SHP77 treated with DMSO at 0.1 percent for 48 hours (cell line): ENCODE measurements at regions not wholly inside any gene's neighbourhood (a gene's known extent, or its start where the extent isn't known, plus 50 kb on each side); places are given as distances from the start of the nearest gene placed in this dataset.
"Not testable (repeated sequence)": the region's sequence is repeated elsewhere in the genome, so short reads cannot be mapped to it uniquely, and the experiment has no call there.

Experiments
- DNase-seq: peaks from one replicate; lab custom pipeline; 2025; lab: John Stamatoyannopoulos, UW

GRCh38 chr11:130550984-130551383 is 102.5 kb downstream of the ADAMTS15 start:
- DNase-seq, result no peak

GRCh38 chr11:130551388-130551787 is 102.9 kb downstream of the ADAMTS15 start:
- no peak for DNase-seq

- DNase-seq, result no peak
Measured at GRCh38 chr11:130553306-130553705, 104.9 kb downstream of the ADAMTS15 start.

- DNase-seq, result no peak
Measured at GRCh38 chr11:130554241-130555055, 106.0 kb downstream of the ADAMTS15 start.

- no peak for DNase-seq
Measured at GRCh38 chr11:130555251-130555841, 106.9 kb downstream of the ADAMTS15 start.

GRCh38 chr11:130560000-130560780 is 111.7 kb downstream of the ADAMTS15 start:
- no peak for DNase-seq

GRCh38 chr11:130560781-130561109 is 112.3 kb downstream of the ADAMTS15 start:
- no peak for DNase-seq

GRCh38 chr11:130561441-130561881 is 113.0 kb downstream of the ADAMTS15 start:
- DNase-seq, result no peak

GRCh38 chr11:130562549-130562948 is 114.1 kb downstream of the ADAMTS15 start:
- DNase-seq, result no peak

GRCh38 chr11:130566360-130566759 is 117.9 kb downstream of the ADAMTS15 start:
- not testable (repeated sequence) for DNase-seq

- no peak for DNase-seq
Measured at GRCh38 chr11:130571519-130571918, 123.1 kb downstream of the ADAMTS15 start.

GRCh38 chr11:130571947-130572584 is 123.6 kb downstream of the ADAMTS15 start:
- no peak for DNase-seq

- DNase-seq, result no peak
Measured at GRCh38 chr11:130573767-130574166, 125.3 kb downstream of the ADAMTS15 start.

- DNase-seq, result no peak
Measured at GRCh38 chr11:130574740-130575139, 126.3 kb downstream of the ADAMTS15 start.

GRCh38 chr11:130576146-130576545 is 127.7 kb downstream of the ADAMTS15 start:
- no peak for DNase-seq

GRCh38 chr11:130578738-130579368 is 130.4 kb downstream of the ADAMTS15 start:
- no peak for DNase-seq

- DNase-seq, result no peak
Measured at GRCh38 chr11:130580372-130580771, 131.9 kb downstream of the ADAMTS15 start.

GRCh38 chr11:130580891-130581492 is 132.5 kb downstream of the ADAMTS15 start:
- DNase-seq, result no peak

GRCh38 chr11:130581646-130582045 is 133.2 kb downstream of the ADAMTS15 start:
- no peak for DNase-seq

- no peak for DNase-seq
Measured at GRCh38 chr11:130582176-130582575, 133.7 kb downstream of the ADAMTS15 start.

- no peak for DNase-seq
Measured at GRCh38 chr11:130582981-130583380, 134.5 kb downstream of the ADAMTS15 start.
